ENCODE measurements at regions not wholly inside any gene's neighbourhood (a gene's known extent, or its start where the extent isn't known, plus 50 kb on each side); places are given as distances from the start of the nearest gene placed in this dataset.

DNA sequence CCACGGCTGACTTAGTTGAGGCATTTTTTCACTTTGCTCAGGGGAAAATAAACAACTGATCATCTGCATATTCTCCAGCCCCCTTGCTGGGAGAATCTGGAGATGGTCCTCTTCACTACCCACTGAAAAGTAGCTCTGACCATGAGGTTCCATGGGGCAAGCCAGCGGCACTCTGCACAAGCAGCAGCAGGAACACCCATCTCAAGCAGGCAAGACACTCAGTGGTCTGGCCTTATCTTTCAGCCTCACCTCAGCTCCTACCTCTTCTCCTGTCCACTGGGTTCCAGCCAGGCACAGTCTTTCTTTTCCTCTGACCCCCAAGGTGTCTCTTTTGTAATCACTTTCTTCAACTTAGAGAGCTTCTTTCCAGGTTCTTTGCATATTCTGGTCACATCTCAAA is 280.8 kb upstream of the GRIA1 start:
- no peak for ATAC-seq
- no peak for TF ChIP-seq ZNF70 (CRISPR knock-in tag; IDR thresholded peaks at IDR 0.05)
- TF ChIP-seq TCF4 (CRISPR knock-in tag; IDR thresholded peaks at IDR 0.05; ENCODE audit: borderline replicate concordance) = no peak
- TF ChIP-seq ZNF8 (CRISPR knock-in tag; IDR thresholded peaks at IDR 0.05) = no peak
- no peak for TF ChIP-seq ZNF565 (CRISPR knock-in tag; conservative IDR thresholded peaks at IDR 0.05; ENCODE audit: low read depth)
- TF ChIP-seq ZFP30 (CRISPR knock-in tag; IDR thresholded peaks at IDR 0.05) = no peak
- no peak for TF ChIP-seq ZFP3 (CRISPR knock-in tag; IDR thresholded peaks at IDR 0.05)
- no peak for TF ChIP-seq ZC3H10 (CRISPR knock-in tag; IDR thresholded peaks at IDR 0.05)
- TF ChIP-seq ESRRG (CRISPR knock-in tag; IDR thresholded peaks at IDR 0.05) = no peak
- no peak for TF ChIP-seq ARNTL (CRISPR knock-in tag; IDR thresholded peaks at IDR 0.05; ENCODE audit: borderline replicate concordance, low read depth)
- TF ChIP-seq, protein P1, sequence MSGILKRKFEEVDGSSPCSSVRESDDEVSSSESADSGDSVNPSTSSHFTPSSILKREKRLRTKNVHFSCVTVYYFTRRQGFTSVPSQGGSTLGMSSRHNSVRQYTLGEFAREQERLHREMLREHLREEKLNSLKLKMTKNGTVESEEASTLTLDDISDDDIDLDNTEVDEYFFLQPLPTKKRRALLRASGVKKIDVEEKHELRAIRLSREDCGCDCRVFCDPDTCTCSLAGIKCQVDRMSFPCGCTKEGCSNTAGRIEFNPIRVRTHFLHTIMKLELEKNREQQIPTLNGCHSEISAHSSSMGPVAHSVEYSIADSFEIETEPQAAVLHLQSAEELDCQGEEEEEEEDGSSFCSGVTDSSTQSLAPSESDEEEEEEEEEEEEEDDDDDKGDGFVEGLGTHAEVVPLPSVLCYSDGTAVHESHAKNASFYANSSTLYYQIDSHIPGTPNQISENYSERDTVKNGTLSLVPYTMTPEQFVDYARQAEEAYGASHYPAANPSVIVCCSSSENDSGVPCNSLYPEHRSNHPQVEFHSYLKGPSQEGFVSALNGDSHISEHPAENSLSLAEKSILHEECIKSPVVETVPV (CRISPR knock-in tag; IDR thresholded peaks at IDR 0.05) = no peak
- TF ChIP-seq, protein P2, sequence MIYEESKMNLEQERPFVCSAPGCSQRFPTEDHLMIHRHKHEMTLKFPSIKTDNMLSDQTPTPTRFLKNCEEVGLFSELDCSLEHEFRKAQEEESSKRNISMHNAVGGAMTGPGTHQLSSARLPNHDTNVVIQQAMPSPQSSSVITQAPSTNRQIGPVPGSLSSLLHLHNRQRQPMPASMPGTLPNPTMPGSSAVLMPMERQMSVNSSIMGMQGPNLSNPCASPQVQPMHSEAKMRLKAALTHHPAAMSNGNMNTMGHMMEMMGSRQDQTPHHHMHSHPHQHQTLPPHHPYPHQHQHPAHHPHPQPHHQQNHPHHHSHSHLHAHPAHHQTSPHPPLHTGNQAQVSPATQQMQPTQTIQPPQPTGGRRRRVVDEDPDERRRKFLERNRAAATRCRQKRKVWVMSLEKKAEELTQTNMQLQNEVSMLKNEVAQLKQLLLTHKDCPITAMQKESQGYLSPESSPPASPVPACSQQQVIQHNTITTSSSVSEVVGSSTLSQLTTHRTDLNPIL (CRISPR knock-in tag; IDR thresholded peaks at IDR 0.05; ENCODE audit: low read depth) = no peak
- TF ChIP-seq, protein P3, sequence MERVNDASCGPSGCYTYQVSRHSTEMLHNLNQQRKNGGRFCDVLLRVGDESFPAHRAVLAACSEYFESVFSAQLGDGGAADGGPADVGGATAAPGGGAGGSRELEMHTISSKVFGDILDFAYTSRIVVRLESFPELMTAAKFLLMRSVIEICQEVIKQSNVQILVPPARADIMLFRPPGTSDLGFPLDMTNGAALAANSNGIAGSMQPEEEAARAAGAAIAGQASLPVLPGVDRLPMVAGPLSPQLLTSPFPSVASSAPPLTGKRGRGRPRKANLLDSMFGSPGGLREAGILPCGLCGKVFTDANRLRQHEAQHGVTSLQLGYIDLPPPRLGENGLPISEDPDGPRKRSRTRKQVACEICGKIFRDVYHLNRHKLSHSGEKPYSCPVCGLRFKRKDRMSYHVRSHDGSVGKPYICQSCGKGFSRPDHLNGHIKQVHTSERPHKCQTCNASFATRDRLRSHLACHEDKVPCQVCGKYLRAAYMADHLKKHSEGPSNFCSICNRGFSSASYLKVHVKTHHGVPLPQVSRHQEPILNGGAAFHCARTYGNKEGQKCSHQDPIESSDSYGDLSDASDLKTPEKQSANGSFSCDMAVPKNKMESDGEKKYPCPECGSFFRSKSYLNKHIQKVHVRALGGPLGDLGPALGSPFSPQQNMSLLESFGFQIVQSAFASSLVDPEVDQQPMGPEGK (CRISPR knock-in tag; IDR thresholded peaks at IDR 0.05; ENCODE audit: borderline replicate concordance) = no peak
- no peak for TF ChIP-seq CSDC2 (CRISPR knock-in tag; IDR thresholded peaks at IDR 0.05)
- TF ChIP-seq ISL1 (CRISPR knock-in tag; IDR thresholded peaks at IDR 0.05) = no peak
- TF ChIP-seq, protein P4, sequence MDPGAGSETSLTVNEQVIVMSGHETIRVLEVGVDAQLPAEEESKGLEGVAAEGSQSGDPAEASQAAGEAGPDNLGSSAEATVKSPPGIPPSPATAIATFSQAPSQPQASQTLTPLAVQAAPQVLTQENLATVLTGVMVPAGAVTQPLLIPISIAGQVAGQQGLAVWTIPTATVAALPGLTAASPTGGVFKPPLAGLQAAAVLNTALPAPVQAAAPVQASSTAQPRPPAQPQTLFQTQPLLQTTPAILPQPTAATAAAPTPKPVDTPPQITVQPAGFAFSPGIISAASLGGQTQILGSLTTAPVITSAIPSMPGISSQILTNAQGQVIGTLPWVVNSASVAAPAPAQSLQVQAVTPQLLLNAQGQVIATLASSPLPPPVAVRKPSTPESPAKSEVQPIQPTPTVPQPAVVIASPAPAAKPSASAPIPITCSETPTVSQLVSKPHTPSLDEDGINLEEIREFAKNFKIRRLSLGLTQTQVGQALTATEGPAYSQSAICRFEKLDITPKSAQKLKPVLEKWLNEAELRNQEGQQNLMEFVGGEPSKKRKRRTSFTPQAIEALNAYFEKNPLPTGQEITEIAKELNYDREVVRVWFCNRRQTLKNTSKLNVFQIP (CRISPR knock-in tag; IDR thresholded peaks at IDR 0.05; ENCODE audit: borderline replicate concordance, low read depth) = no peak
- TF ChIP-seq, protein P5, sequence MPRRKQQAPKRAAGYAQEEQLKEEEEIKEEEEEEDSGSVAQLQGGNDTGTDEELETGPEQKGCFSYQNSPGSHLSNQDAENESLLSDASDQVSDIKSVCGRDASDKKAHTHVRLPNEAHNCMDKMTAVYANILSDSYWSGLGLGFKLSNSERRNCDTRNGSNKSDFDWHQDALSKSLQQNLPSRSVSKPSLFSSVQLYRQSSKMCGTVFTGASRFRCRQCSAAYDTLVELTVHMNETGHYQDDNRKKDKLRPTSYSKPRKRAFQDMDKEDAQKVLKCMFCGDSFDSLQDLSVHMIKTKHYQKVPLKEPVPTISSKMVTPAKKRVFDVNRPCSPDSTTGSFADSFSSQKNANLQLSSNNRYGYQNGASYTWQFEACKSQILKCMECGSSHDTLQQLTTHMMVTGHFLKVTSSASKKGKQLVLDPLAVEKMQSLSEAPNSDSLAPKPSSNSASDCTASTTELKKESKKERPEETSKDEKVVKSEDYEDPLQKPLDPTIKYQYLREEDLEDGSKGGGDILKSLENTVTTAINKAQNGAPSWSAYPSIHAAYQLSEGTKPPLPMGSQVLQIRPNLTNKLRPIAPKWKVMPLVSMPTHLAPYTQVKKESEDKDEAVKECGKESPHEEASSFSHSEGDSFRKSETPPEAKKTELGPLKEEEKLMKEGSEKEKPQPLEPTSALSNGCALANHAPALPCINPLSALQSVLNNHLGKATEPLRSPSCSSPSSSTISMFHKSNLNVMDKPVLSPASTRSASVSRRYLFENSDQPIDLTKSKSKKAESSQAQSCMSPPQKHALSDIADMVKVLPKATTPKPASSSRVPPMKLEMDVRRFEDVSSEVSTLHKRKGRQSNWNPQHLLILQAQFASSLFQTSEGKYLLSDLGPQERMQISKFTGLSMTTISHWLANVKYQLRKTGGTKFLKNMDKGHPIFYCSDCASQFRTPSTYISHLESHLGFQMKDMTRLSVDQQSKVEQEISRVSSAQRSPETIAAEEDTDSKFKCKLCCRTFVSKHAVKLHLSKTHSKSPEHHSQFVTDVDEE (CRISPR knock-in tag; IDR thresholded peaks at IDR 0.05) = no peak
- TF ChIP-seq SNAI2 (CRISPR knock-in tag; IDR thresholded peaks at IDR 0.05) = no peak

DNA sequence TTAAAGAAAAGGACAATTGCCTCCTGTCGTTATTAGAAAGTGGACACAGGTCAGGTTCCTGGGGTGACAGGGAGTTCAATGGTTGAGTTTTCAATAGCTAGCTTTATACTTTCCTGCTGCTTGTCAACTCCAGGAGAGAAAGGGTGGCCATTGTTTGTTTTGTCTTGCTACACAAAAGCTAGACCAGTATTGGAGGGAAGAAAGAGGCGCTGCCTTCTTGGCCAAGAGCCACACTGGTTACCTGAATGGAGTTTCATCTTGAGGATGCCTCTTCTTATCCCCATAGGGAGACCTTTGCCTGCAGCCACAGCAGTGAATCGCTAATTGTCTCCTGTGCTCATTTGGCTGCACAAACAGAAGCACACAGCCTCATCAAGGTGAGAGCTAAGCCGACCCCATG is 279.4 kb upstream of the GRIA1 start:
- TF ChIP-seq, protein P5 (CRISPR knock-in tag; IDR thresholded peaks at IDR 0.05) = no peak
- TF ChIP-seq OSR1 (CRISPR knock-in tag; IDR thresholded peaks at IDR 0.05) (no peak), SNAI2 (CRISPR knock-in tag; IDR thresholded peaks at IDR 0.05) (no peak), TCF4 (CRISPR knock-in tag; IDR thresholded peaks at IDR 0.05; ENCODE audit: borderline replicate concordance) (no peak), CSDC2 (CRISPR knock-in tag; IDR thresholded peaks at IDR 0.05) (no peak), BACH2 (CRISPR knock-in tag; IDR thresholded peaks at IDR 0.05; ENCODE audit: borderline replicate concordance) (no peak), ZNF8 (CRISPR knock-in tag; IDR thresholded peaks at IDR 0.05) (no peak), ZC3H10 (CRISPR knock-in tag; IDR thresholded peaks at IDR 0.05) (no peak), ZNF565 (CRISPR knock-in tag; conservative IDR thresholded peaks at IDR 0.05; ENCODE audit: low read depth) (no peak), ESRRG (CRISPR knock-in tag; IDR thresholded peaks at IDR 0.05) (no peak), PPARA (CRISPR knock-in tag; IDR thresholded peaks at IDR 0.05; ENCODE audit: borderline replicate concordance) (no peak), ISL1 (CRISPR knock-in tag; IDR thresholded peaks at IDR 0.05) (no peak), ZFP30 (CRISPR knock-in tag; IDR thresholded peaks at IDR 0.05) (no peak)
- TF ChIP-seq, protein P3 (CRISPR knock-in tag; IDR thresholded peaks at IDR 0.05; ENCODE audit: borderline replicate concordance) = no peak
- TF ChIP-seq, protein P2 (CRISPR knock-in tag; IDR thresholded peaks at IDR 0.05; ENCODE audit: low read depth) = no peak
- TF ChIP-seq, protein P1 (CRISPR knock-in tag; IDR thresholded peaks at IDR 0.05) = no peak
- ATAC-seq = no peak
